ENCODE measurements at regions not wholly inside any gene's neighbourhood (a gene's known extent, or its start where the extent isn't known, plus 50 kb on each side); places are given as distances from the start of the nearest gene placed in this dataset.

DNA sequence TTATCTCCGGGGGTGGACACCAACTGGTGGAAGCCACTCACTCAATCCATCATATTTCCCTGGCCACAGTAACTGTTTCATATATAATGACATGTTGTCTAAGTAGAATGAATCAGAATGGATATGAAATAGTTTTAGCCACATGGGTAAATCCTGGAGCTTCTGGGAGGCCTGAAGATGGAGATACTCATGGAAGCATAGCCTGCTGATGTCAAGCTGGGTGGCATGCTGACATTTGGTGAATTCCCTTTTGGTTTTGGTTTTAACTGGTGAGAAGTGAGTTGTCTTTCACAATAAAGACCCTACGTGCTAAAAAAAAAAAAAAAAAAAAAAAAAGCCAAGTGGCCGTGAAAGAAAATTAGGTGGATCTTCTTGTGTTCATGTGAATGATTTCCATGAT, 105.3 kb upstream of the ITGA6 start:
- intact Hi-C loops (cut with DNase I; ENCODE audit: low total_unique reads) = no loop called here
- Histone ChIP-seq H3K27me3 (no peaks in the 10 kb centered on the region), H3K9me3 (no peaks in the 10 kb centered on the region), H3K4me1 (peaks cover 0 to 15% (median 3%) of the 10 kb centered on the region in 4 donors), H3K36me3 (no peaks in the 10 kb centered on the region), H3K4me3 (no peak overlapping the region), H3K27ac (no peak overlapping the region)
- TF ChIP-seq, protein P1, sequence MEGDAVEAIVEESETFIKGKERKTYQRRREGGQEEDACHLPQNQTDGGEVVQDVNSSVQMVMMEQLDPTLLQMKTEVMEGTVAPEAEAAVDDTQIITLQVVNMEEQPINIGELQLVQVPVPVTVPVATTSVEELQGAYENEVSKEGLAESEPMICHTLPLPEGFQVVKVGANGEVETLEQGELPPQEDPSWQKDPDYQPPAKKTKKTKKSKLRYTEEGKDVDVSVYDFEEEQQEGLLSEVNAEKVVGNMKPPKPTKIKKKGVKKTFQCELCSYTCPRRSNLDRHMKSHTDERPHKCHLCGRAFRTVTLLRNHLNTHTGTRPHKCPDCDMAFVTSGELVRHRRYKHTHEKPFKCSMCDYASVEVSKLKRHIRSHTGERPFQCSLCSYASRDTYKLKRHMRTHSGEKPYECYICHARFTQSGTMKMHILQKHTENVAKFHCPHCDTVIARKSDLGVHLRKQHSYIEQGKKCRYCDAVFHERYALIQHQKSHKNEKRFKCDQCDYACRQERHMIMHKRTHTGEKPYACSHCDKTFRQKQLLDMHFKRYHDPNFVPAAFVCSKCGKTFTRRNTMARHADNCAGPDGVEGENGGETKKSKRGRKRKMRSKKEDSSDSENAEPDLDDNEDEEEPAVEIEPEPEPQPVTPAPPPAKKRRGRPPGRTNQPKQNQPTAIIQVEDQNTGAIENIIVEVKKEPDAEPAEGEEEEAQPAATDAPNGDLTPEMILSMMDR (IDR thresholded peaks at IDR 0.05) = no peak
- no peak for DNase-seq

DNA sequence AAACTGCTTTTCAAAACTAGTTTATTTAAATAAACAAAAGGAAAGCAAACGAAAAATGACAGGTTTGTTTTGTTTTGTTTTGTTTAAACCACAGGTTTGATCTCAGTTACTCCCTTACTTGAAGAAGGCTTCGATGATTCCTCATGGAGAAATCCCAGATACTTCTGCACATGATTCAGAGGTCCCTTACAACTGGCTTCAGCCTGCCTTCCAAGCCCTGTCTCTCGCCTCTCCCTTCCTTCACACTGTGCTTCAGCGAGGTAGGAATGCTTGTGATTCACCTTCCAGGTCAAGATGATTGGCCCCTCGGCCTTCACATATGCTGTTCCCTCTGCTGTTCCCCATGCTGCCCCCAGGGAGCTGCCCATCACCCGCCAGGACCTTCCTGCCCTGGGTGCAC, 104.1 kb upstream of the ITGA6 start:
- DNase-seq = no peak
- H3K27me3 ChIP-seq = no peaks in the 10 kb centered on the region
- H3K4me1 ChIP-seq = peaks cover 0 to 15% (median 3%) of the 10 kb centered on the region in 4 donors
- H3K27ac ChIP-seq = no peak overlapping the region
- TF ChIP-seq, protein P1 (IDR thresholded peaks at IDR 0.05) = no peak
- H3K4me3 ChIP-seq = no peak overlapping the region
- H3K36me3 ChIP-seq = no peaks in the 10 kb centered on the region
- H3K9me3 ChIP-seq = no peaks in the 10 kb centered on the region
- intact Hi-C loops (cut with DNase I; ENCODE audit: low total_unique reads) = no loop called here

DNA sequence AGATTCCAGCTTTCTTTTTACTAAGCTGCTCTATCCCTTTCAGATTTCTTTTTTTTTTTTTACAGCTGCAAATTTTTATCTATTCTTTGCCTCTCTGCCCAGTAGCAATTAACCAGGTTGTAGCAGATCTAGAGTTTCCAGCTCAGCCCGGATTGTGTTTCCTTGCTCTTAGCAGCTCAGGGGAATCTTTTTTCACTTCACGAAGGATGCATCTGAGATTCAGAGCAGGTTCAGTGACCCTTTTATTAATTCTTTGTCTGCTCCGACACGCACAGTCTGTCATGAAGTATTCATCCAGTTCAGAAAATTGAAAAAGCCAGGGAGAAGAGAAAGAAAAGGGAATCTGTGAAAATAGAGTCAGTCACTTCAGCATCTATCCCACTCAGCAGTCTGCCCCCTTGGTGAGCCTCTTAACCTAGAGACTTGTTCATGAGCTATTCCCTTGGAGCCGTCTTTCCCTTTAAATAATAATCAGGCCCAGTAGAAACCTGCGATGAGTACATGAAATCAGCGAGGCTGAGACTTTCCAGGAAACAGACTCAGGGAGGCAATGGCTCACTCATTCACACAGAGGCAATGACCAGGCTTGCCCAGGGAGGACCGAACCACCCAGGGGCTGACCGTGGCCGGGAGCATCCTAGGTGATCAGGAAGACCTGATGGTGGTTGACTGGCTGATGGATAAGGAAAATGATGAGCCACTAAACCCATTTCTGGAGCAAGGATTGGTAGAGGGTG, 103.4 kb upstream of the ITGA6 start:
- TF ChIP-seq, protein P1 (IDR thresholded peaks at IDR 0.05) = no peak
- Histone ChIP-seq H3K4me1 (peaks cover 0 to 15% (median 3%) of the 10 kb centered on the region in 4 donors), H3K9me3 (no peaks in the 10 kb centered on the region), H3K27me3 (no peaks in the 10 kb centered on the region), H3K27ac (no peak overlapping the region), H3K4me3 (no peak overlapping the region), H3K36me3 (no peaks in the 10 kb centered on the region)
- intact Hi-C loops (cut with DNase I; ENCODE audit: low total_unique reads) = no loop called here
- no peak for DNase-seq

DNA sequence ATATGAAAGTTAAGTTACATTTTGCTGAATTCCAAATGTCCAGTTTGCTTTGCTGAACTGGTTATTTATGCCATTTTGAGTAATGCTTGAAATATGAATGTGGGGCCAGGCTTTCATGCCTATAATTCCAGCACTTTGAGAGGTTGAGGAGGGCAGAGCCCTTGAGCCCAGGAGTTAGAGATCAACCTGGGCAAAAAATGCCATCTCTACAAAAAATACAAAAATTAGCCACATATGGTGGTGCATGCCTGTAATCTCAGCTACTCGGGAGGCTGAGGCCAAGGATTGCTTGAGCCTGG, 101.2 kb upstream of the ITGA6 start:
- H3K27ac ChIP-seq = no peak overlapping the region
- no peak for DNase-seq
- intact Hi-C loops (cut with DNase I; ENCODE audit: low total_unique reads) = no loop called here
- TF ChIP-seq, protein P1 (IDR thresholded peaks at IDR 0.05) = no peak
- H3K36me3 ChIP-seq = no peaks in the 10 kb centered on the region
- H3K27me3 ChIP-seq = no peaks in the 10 kb centered on the region
- no peaks in the 10 kb centered on the region for H3K9me3 ChIP-seq
- no peak overlapping the region for H3K4me3 ChIP-seq
- H3K4me1 ChIP-seq = peaks cover 0 to 15% (median 3%) of the 10 kb centered on the region in 4 donors

DNA sequence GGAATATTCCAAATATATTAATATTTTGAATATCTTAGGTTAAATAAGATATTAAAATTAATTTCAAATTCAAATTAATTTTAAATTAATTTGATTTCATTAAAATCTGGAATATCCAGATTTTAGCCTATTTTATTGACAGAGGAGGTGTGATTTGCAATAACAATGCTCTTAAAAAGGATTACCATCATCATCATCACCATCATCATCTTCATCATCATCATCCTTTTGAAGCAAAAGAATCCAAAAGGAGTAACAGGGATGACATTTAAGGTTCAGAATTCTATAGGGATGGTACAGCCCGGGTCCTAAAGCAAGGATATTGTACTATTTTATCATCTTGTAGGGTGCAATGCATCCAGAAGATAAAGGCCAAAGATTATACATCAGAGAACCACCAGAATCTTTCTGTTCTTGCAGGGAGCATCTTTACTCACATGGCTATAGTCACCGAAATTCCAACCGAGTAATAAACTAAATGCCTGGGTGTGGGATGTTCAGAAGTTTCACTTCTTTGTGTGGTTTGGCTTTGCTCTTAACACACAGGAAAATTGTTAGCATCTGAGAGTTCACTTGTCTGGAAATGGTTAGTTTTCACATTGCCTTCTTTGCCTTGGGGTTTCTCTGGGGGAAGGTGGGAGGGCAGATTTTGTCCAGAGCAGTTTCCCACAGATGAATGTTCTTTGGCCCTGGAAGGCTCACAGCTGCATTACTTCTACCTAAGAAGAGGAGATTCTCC, 99.1 kb upstream of the ITGA6 start:
- Histone ChIP-seq H3K27me3 (no peaks in the 10 kb centered on the region), H3K27ac (no peak overlapping the region), H3K4me1 (peaks cover 0 to 15% (median 3%) of the 10 kb centered on the region in 4 donors), H3K36me3 (no peaks in the 10 kb centered on the region), H3K9me3 (no peaks in the 10 kb centered on the region), H3K4me3 (no peak overlapping the region)
- TF ChIP-seq, protein P1 (IDR thresholded peaks at IDR 0.05) = no peak
- intact Hi-C loops (cut with DNase I; ENCODE audit: low total_unique reads) = no loop called here
- no peak for DNase-seq

All from tibial artery (tissue), 4 donors.